Fibroblast of gingiva (primary cell): ENCODE measurements at regions not wholly inside any gene's neighbourhood (a gene's known extent, or its start where the extent isn't known, plus 50 kb on each side); places are given as distances from the start of the nearest gene placed in this dataset.

Experiments
- DNase-seq: peaks from one replicate; pipeline ENCODE4 v3.0.0-alpha.2; 2011; ENCODE audit warnings: low read depth

DNA sequence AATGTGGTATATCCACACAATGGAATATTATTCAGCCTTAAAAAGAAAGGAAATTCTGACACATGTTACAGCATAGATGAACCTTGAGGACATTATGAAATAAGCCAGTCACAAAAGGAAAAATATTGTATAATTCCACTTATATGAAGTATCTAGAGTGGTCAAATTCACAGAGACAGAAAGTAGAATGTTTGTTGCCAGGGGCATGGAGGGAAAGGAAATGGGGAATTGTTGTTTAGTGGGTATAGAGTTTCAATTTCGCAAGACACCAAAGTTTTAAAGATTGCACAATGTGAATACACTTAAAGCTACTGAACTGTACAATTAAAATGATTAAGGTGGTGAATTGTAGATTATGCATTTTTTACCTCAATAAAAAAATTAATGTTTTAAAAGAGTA is 92.9 kb downstream of the TXNL1 start:
- peak; percentile 38 for DNase-seq

GRCh38 chr18:56542476-56542875 is 95.9 kb downstream of the TXNL1 start:
- no peak for DNase-seq

DNA sequence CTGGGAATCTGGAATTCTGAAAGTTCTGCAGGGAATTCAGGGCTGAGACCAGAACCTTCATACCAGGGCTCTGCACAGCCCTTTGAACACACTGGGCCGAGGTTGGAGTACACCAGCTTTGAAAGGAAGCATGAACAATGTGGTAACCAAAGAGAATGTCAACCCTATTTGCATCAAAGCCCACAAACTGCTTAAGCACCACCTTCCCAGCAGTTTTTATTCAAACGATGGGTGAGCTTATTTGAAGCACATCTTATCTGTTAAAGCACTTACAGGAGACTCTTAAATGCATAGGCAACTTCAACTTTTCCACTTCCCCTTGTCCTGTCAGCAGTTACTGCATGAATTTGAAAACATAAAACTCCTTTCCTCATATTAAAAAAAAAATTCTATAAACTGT is 96.6 kb downstream of the TXNL1 start:
- DNase-seq = no peak

DNA sequence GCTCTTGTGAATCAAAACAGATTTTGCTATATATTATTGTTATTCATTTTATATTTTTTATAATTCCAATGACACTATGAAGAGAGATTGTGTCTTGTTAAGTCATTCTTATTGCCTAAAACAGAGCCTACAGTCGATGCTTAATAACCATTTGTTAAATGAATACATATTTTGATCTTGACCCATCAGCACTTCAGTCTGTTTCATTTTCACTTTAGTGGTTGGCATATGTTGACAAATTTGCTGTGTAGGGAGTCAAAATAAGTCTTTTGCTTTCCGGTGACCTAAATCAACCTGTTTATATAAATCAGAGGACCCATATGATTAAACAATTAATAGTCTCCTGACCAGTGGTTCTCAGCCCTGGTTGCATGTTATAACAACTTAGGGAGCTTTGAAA is 97.1 kb downstream of the TXNL1 start:
- no peak for DNase-seq

- no peak for DNase-seq
Measured at GRCh38 chr18:56538746-56539145, 99.6 kb downstream of the TXNL1 start.

GRCh38 chr18:56532176-56532840 is 106.1 kb downstream of the TXNL1 start:
- no peak for DNase-seq

DNA sequence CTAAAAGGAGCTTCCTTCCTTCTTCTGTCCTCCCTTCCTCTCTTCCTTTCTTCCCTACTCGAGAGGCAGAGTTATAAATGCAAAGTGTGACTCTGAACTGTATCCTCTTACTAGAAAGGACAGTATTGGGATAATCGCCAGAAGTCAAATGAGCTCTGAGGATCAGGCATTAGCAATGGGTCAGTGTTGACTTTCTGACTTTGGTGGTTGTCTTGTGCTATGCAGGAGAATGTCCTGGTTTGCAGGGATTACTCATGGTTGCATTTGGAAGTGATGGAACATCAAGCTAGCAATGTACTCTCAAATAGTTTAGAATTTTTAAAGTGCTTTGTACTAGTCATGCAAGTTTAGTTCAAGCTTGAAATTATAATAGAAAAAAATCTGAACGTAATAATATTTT is 115.6 kb downstream of the TXNL1 start:
- no peak for DNase-seq

- no peak for DNase-seq
Measured at GRCh38 chr18:56521263-56521662, 117.1 kb downstream of the TXNL1 start.

- DNase-seq = no peak
Measured at GRCh38 chr18:56517761-56518160, 120.6 kb downstream of the TXNL1 start.

DNA sequence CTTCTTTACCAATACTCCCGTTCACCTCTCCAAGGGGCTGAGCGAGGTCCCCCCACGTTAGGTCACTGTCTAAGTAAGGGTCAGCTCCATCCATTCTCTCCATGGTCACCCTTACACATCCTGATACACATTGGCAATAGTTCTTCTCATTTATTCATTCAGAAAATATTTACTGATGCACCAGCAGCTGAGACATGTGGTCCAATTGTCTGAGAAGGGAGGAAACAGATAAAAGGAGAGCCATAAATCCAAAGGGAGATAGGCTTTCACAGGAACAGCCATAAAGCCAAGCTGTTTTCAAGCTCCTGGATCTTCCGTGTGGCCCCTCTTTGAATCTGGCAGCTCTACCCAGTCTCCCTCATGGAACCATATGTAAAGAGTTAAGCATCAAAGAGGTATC is 121.2 kb downstream of the TXNL1 start:
- DNase-seq = no peak

DNA sequence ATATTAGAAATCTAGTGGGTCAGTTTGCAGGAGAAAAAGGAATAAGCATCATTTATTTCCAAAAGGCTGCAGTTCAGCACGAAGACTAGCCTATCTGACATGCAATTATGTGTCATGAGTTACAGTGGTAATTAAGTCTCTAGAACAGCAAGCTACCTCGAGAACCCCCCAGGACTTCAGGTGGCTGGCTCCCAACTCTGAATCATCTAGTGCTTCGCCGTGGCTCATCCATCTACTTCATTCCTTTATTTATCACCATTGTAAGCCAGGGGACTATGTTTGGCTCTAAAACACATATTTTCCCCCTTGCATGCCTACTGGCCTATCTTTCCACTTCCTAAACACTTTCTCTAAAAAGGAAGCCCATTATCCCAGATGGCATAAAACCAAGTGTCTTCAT is 121.6 kb downstream of the TXNL1 start:
- DNase-seq = no peak

DNA sequence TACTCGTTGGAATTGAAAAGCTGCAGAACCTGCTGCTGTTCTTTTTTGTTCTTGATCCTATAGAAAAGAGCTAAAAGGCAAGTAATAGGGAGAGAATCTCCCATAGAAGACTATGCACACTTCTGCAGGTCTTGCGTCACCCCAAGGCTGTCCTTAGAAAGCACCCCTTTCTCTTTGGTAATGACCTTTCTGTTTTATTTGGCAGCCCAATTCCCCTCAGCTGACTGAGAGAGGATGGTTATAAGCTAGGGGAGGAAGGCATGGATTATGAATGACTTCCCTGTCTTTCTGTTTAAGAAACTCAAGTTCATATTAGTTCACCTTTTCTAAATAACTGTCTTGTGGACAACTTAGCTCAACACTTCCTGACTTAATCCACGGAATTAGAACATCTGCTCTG is 122.9 kb downstream of the TXNL1 start:
- no peak for DNase-seq

DNA sequence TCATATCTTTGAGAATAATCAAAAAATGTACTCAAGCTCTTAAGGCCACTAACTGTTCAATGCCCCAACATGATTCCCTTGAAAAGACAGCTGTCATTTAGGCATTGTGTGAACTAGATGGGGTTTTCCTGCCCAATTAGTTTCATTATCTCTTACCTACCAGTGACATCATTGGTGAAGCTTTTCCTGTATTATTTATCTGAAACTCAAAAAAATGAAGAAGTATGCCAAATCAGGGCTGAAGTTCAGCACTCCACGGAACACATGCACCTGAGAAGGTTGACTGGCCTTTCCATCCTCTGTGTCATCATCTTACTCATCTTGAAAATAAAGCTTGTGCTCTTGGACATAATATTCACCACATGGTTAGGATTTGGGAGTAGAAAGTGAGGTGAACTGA is 126.4 kb downstream of the TXNL1 start:
- DNase-seq = no peak

- no peak for DNase-seq
Measured at GRCh38 chr18:56510108-56510507, 128.3 kb downstream of the TXNL1 start.

DNA sequence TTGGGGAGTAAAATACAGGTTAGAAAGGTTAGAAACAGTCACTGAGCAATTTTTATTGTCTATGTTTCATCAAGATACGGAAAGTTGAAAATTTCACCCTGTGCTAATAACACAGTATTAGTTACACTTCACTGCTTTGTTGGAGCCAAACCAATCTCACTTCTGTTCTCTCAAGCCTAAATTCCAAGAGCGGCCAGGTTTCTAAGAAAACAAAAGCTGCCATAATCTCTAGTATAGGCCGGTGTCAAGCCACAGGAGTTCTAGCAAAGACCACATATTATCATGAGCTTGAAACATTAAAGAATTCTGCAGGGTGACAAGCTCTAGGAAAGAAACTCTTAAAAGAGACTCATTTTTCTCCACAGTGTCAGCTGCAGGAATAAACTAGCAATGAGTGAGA is 128.7 kb downstream of the TXNL1 start:
- no peak for DNase-seq

GRCh38 chr18:56508370-56509036 is 129.9 kb downstream of the TXNL1 start:
- no peak for DNase-seq

- no peak for DNase-seq
Measured at GRCh38 chr18:56505971-56506370, 132.4 kb downstream of the TXNL1 start.

- DNase-seq = no peak
Measured at GRCh38 chr18:56505293-56505692, 133.1 kb downstream of the TXNL1 start.

DNA sequence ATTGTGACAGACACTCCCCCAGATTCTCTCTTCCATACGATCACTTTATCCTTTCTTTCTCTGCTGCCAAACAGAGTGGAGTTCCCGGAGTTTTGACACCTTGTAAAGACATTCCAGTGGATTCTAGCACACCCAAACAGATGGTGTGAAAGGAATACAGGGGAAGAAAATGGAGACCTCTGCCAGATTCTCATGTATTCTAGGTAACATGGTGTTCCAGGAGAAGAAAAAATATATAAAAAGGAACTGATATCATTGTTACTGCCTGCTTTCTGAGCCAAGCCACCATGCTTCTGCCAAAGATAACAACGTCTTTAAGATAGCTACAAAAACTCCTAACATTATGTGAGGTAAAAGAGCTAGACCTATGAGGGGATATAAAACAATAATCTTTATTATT is 136.5 kb downstream of the TXNL1 start:
- no peak for DNase-seq

DNA sequence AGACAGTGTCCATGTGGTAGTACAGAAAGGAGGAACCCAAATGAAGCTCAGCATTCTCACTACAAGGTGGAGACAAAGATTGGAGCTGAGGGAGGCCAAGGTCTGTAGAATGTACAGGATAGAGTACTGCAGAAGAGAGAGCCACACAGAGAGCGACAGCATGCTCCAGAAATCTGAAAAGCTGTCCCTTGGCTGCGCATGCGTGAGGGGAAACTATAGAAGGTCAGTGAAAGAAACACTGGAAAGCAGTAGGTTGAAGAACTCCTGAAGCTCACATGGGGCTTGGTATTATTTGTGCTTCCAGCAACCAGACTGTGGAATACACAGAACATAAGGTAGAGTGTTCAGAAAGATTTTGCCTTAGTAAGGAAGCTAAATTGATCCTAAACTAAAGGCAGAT is 142.5 kb downstream of the TXNL1 start:
- no peak for DNase-seq

DNA sequence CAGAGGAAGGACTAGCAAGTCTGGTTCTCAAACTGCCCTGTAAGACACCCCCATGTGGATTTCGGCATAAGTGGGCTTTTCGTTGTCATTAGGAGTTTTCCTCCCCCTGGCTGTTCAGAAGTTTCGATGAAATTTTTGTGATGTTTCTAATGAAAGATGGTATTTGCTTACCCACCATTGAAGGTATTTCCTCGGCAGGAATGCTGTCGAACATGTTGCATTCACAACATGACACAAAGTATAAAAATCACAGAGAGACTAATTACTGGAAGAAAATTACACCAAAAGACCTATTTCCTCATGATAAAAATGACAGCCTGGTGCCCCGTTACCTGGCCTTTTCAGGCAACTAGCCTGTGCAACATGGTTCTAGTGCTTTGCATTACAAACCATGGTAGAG is 144.9 kb downstream of the TXNL1 start:
- no peak for DNase-seq

GRCh38 chr18:56492136-56492535 is 146.3 kb downstream of the TXNL1 start:
- DNase-seq = no peak

DNA sequence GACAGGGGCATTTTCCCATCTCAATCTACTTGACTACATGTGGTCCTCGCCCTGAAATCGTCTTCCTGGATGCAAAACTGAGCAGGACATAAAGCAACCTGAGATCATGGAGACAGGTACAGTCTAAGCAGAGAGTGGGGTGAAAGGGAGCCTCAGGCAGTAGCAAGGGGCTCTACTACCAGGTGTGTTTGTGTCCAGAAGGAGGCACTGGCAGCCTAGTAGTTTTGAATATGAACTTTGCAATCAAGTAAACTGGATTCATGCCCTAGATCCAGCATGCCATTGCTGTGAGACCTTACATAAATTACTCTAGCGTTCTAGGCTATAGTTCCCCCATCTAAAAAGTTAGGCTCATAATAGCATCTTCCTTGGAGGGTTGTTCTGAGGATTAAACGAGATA is 147.4 kb downstream of the TXNL1 start:
- DNase-seq = no peak

- no peak for DNase-seq
Measured at GRCh38 chr18:56489893-56490292, 148.5 kb downstream of the TXNL1 start.
